ENCODE measurements at regions not wholly inside any gene's neighbourhood (a gene's known extent, or its start where the extent isn't known, plus 50 kb on each side); places are given as distances from the start of the nearest gene placed in this dataset.

- no peak for DNase-seq (ENCODE audit: extremely low read depth, low read depth)
- no peak overlapping the region for H3K4me3 ChIP-seq (replicated peaks; ENCODE audit: low read depth, low read length)
- TF ChIP-seq CTCF (IDR thresholded peaks at IDR 0.05; ENCODE audit: low read depth, low read length, missing control alignments): no peak
Observed at GRCh38 chr2:179354296-179354695, 89.7 kb upstream of the SESTD1 start.

GRCh38 chr2:179352181-179352580, 87.5 kb upstream of the SESTD1 start:
- H3K4me3 ChIP-seq (replicated peaks; ENCODE audit: low read depth, low read length): no peak overlapping the region
- no peak for DNase-seq (ENCODE audit: extremely low read depth, low read depth)
- no peak for TF ChIP-seq CTCF (IDR thresholded peaks at IDR 0.05; ENCODE audit: low read depth, low read length, missing control alignments)

- no peak overlapping the region for H3K4me3 ChIP-seq (replicated peaks; ENCODE audit: low read depth, low read length)
- no peak for TF ChIP-seq CTCF (IDR thresholded peaks at IDR 0.05; ENCODE audit: low read depth, low read length, missing control alignments)
- DNase-seq (ENCODE audit: extremely low read depth, low read depth): no peak
Observed at GRCh38 chr2:179351057-179351456, 86.4 kb upstream of the SESTD1 start.

GRCh38 chr2:179349670-179350303, 85.2 kb upstream of the SESTD1 start:
- no peak for TF ChIP-seq CTCF (IDR thresholded peaks at IDR 0.05; ENCODE audit: low read depth, low read length, missing control alignments)
- no peak overlapping the region for H3K4me3 ChIP-seq (replicated peaks; ENCODE audit: low read depth, low read length)
- DNase-seq (ENCODE audit: extremely low read depth, low read depth): no peak

- no peak for DNase-seq (ENCODE audit: extremely low read depth, low read depth)
- TF ChIP-seq CTCF (IDR thresholded peaks at IDR 0.05; ENCODE audit: low read depth, low read length, missing control alignments): no peak
- no peak overlapping the region for H3K4me3 ChIP-seq (replicated peaks; ENCODE audit: low read depth, low read length)
Observed at GRCh38 chr2:179348906-179349305, 84.3 kb upstream of the SESTD1 start.

- no peak overlapping the region for H3K4me3 ChIP-seq (replicated peaks; ENCODE audit: low read depth, low read length)
- TF ChIP-seq CTCF (IDR thresholded peaks at IDR 0.05; ENCODE audit: low read depth, low read length, missing control alignments): no peak
- DNase-seq (ENCODE audit: extremely low read depth, low read depth): no peak
Observed at GRCh38 chr2:179344970-179345369, 80.3 kb upstream of the SESTD1 start.
